Vagina (tissue), 2 donors: ENCODE measurements at regions not wholly inside any gene's neighbourhood (a gene's known extent, or its start where the extent isn't known, plus 50 kb on each side); places are given as distances from the start of the nearest gene placed in this dataset.

Experiments
- POLR2A ChIP-seq, 2 donors: fragments of 450-650 bp; IDR thresholded peaks; one replicate each; pipeline ENCODE4 v1.6.1; 2017; ENCODE audit warnings: antibody characterized with exemption in 2 of 2, mild to moderate bottlenecking in 2 of 2, moderate library complexity in 2 of 2
- POLR2AphosphoS5 ChIP-seq, 2 donors: sonication (generic); formaldehyde crosslinking; IDR thresholded peaks; one replicate each; pipeline ENCODE4 v1.9.0; 2017; ENCODE audit warnings: antibody characterized with exemption in 2 of 2, mild to moderate bottlenecking in 2 of 2, low read depth in 1 of 2; ENCODE audit not compliant: insufficient read depth in 1 of 2

DNA sequence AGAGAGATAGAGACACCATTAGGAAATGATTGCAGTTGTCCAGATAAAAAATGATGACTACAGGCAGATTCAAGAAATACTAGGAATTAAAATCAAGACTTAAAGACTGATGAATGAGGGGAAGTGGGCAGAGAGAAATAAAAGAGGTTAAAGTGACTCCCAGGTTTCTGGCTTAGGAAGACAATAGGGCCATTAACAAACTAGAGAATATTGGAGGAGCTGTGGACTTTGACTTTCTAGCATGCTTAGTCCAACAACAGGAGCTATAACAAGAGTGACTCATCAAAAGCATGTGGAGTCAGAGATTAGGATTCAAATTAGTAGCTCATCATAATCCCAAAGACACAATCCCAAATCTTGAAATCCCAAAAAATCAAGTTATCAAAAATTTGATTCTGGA lies 101.5 kb downstream of the BMP4 start:
- no peak for TF ChIP-seq POLR2AphosphoS5 (IDR thresholded peaks at IDR 0.05; ENCODE audit: insufficient read depth in 1 of 2, low read depth in 1 of 2)
- no peak for TF ChIP-seq POLR2A (IDR thresholded peaks at IDR 0.05)
